ENCODE measurements at regions not wholly inside any gene's neighbourhood (a gene's known extent, or its start where the extent isn't known, plus 50 kb on each side); places are given as distances from the start of the nearest gene placed in this dataset.

- H3K27ac Mint-ChIP-seq, result no peak overlapping the region
- DNase-seq (ENCODE audit: low spot score), result no peak
- H3K9me3 Mint-ChIP-seq, result no peaks in the 10 kb centered on the region
- H3K36me3 Mint-ChIP-seq (ENCODE audit: low read depth), result no peaks in the 10 kb centered on the region
- peaks cover 6% of the 10 kb centered on the region for H3K27me3 Mint-ChIP-seq (ENCODE audit: low read depth)
- H3K4me3 Mint-ChIP-seq, result no peak overlapping the region
- H3K4me1 Mint-ChIP-seq (ENCODE audit: low read depth), result peaks cover 6% of the 10 kb centered on the region
Measured at GRCh38 chr11:110918351-110918750, 206.1 kb upstream of the ARHGAP20 start.

- no peak overlapping the region for H3K27ac Mint-ChIP-seq
- no peak overlapping the region for H3K4me3 Mint-ChIP-seq
- H3K36me3 Mint-ChIP-seq (ENCODE audit: low read depth), result peaks cover 3% of the 10 kb centered on the region
- DNase-seq (ENCODE audit: low spot score), result no peak
- no peaks in the 10 kb centered on the region for H3K27me3 Mint-ChIP-seq (ENCODE audit: low read depth)
- peaks cover 11% of the 10 kb centered on the region for H3K4me1 Mint-ChIP-seq (ENCODE audit: low read depth)
- H3K9me3 Mint-ChIP-seq, result peaks cover 8% of the 10 kb centered on the region
Measured at GRCh38 chr11:110912437-110912836, 200.2 kb upstream of the ARHGAP20 start.

GRCh38 chr11:110910384-110910783 lies 198.1 kb upstream of the ARHGAP20 start:
- Mint-ChIP-seq H3K4me1 (ENCODE audit: low read depth) (peaks cover 14% of the 10 kb centered on the region), H3K27ac (no peak overlapping the region), H3K27me3 (ENCODE audit: low read depth) (no peaks in the 10 kb centered on the region), H3K9me3 (peaks cover 16% of the 10 kb centered on the region), H3K36me3 (ENCODE audit: low read depth) (peaks cover 5% of the 10 kb centered on the region), H3K4me3 (no peak overlapping the region)
- DNase-seq (ENCODE audit: low spot score), result no peak

- DNase-seq (ENCODE audit: low spot score), result no peak
- no peak overlapping the region for H3K27ac Mint-ChIP-seq
- H3K4me3 Mint-ChIP-seq, result no peak overlapping the region
- peaks cover 5% of the 10 kb centered on the region for H3K36me3 Mint-ChIP-seq (ENCODE audit: low read depth)
- peaks cover 14% of the 10 kb centered on the region for H3K4me1 Mint-ChIP-seq (ENCODE audit: low read depth)
- H3K27me3 Mint-ChIP-seq (ENCODE audit: low read depth), result peaks cover under 1% of the 10 kb centered on the region
- peaks cover 16% of the 10 kb centered on the region for H3K9me3 Mint-ChIP-seq
Measured at GRCh38 chr11:110909336-110909735, 197.1 kb upstream of the ARHGAP20 start.

- Mint-ChIP-seq H3K4me3 (peak overlapping the region; percentile 63), H3K36me3 (ENCODE audit: low read depth) (peaks cover 5% of the 10 kb centered on the region), H3K27ac (peak overlapping the region; percentile 74), H3K4me1 (ENCODE audit: low read depth) (peaks cover 14% of the 10 kb centered on the region), H3K27me3 (ENCODE audit: low read depth) (peaks cover 2% of the 10 kb centered on the region), H3K9me3 (peaks cover 16% of the 10 kb centered on the region)
- no peak for DNase-seq (ENCODE audit: low spot score)
Measured at GRCh38 chr11:110908401-110909105, 196.3 kb upstream of the ARHGAP20 start.

GRCh38 chr11:110907629-110908028 lies 195.4 kb upstream of the ARHGAP20 start:
- peak; percentile 5 for DNase-seq (ENCODE audit: low spot score)

DNA sequence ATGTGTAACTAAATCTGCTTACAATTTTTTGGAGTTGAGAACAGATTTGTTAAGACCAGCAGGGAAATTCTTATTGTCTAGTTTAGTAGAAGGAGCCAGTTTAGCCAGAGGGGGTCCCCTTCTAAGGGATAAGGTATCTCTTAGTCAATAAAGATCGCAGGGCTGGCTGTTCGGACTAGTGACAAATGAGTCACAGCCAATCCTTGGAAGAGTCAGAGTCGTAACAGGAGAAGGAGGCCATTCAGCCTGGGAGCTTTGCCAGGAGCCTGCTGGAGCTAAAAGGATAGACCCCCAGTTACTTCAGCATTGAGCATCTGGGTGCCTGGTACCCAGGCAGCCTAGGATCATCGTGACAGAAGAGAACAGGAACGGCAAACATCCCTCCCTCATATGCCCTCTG lies 191.6 kb upstream of the ARHGAP20 start:
- H3K27ac Mint-ChIP-seq, result no peak overlapping the region
- peaks cover 16% of the 10 kb centered on the region for H3K9me3 Mint-ChIP-seq
- DNase-seq (ENCODE audit: low spot score), result no peak
- peaks cover 5% of the 10 kb centered on the region for H3K27me3 Mint-ChIP-seq (ENCODE audit: low read depth)
- H3K4me3 Mint-ChIP-seq, result no peak overlapping the region
- peaks cover 5% of the 10 kb centered on the region for H3K36me3 Mint-ChIP-seq (ENCODE audit: low read depth)
- peaks cover 14% of the 10 kb centered on the region for H3K4me1 Mint-ChIP-seq (ENCODE audit: low read depth)

More at GRCh38 chr11:110907629-110908028, 195.4 kb upstream of the ARHGAP20 start:
- peak overlapping the region; percentile 74 for H3K27ac Mint-ChIP-seq
- H3K4me3 Mint-ChIP-seq, result peak overlapping the region; percentile 63
- H3K9me3 Mint-ChIP-seq, result peaks cover 16% of the 10 kb centered on the region
- peaks cover 5% of the 10 kb centered on the region for H3K36me3 Mint-ChIP-seq (ENCODE audit: low read depth)
- H3K4me1 Mint-ChIP-seq (ENCODE audit: low read depth), result peaks cover 14% of the 10 kb centered on the region
- peaks cover 2% of the 10 kb centered on the region for H3K27me3 Mint-ChIP-seq (ENCODE audit: low read depth)

- DNase-seq (ENCODE audit: low spot score), result no peak
- Mint-ChIP-seq H3K4me1 (ENCODE audit: low read depth) (peaks cover 13% of the 10 kb centered on the region), H3K4me3 (no peak overlapping the region), H3K27ac (no peak overlapping the region), H3K36me3 (ENCODE audit: low read depth) (peaks cover 5% of the 10 kb centered on the region), H3K9me3 (peaks cover 16% of the 10 kb centered on the region), H3K27me3 (ENCODE audit: low read depth) (peaks cover 6% of the 10 kb centered on the region)
Measured at GRCh38 chr11:110903378-110903777, 191.1 kb upstream of the ARHGAP20 start.

- no peak for DNase-seq (ENCODE audit: low spot score)
- no peak overlapping the region for H3K27ac Mint-ChIP-seq
- H3K4me1 Mint-ChIP-seq (ENCODE audit: low read depth), result no peaks in the 10 kb centered on the region
- H3K27me3 Mint-ChIP-seq (ENCODE audit: low read depth), result peaks cover 16% of the 10 kb centered on the region
- no peak overlapping the region for H3K4me3 Mint-ChIP-seq
- no peaks in the 10 kb centered on the region for H3K36me3 Mint-ChIP-seq (ENCODE audit: low read depth)
- peaks cover 5% of the 10 kb centered on the region for H3K9me3 Mint-ChIP-seq
Measured at GRCh38 chr11:110901441-110901840, 189.2 kb upstream of the ARHGAP20 start.

DNA sequence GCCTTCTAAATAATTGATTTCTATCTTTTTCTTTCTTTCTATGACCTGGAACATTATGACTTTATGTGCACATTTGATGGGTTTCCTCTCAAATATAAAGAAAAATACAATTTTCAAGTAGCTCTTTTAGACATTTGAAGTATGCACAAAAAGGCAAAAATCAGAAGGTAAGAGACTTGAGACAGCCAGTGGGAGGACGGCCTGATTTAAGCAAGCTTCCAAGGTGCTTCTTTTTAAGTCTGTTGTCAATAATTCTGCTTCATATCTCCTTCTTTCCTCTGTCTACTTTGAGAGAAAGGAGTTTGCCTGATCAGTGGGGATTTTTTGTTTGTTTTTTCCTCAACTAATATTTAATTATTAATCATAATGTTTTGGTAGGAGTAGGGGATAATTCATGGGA lies 188.2 kb upstream of the ARHGAP20 start:
- Mint-ChIP-seq H3K36me3 (ENCODE audit: low read depth) (no peaks in the 10 kb centered on the region), H3K9me3 (no peaks in the 10 kb centered on the region), H3K4me3 (no peak overlapping the region), H3K4me1 (ENCODE audit: low read depth) (no peaks in the 10 kb centered on the region), H3K27me3 (ENCODE audit: low read depth) (peaks cover 18% of the 10 kb centered on the region), H3K27ac (no peak overlapping the region)
- no peak for DNase-seq (ENCODE audit: low spot score)

- Mint-ChIP-seq H3K27me3 (ENCODE audit: low read depth) (peaks cover 17% of the 10 kb centered on the region), H3K36me3 (ENCODE audit: low read depth) (no peaks in the 10 kb centered on the region), H3K9me3 (no peaks in the 10 kb centered on the region), H3K4me1 (ENCODE audit: low read depth) (no peaks in the 10 kb centered on the region), H3K4me3 (no peak overlapping the region), H3K27ac (no peak overlapping the region)
- DNase-seq (ENCODE audit: low spot score), result no peak
Measured at GRCh38 chr11:110897035-110897434, 184.8 kb upstream of the ARHGAP20 start.

- Mint-ChIP-seq H3K4me1 (ENCODE audit: low read depth) (no peaks in the 10 kb centered on the region), H3K4me3 (no peak overlapping the region), H3K36me3 (ENCODE audit: low read depth) (no peaks in the 10 kb centered on the region), H3K27me3 (ENCODE audit: low read depth) (peaks cover 15% of the 10 kb centered on the region), H3K9me3 (no peaks in the 10 kb centered on the region), H3K27ac (no peak overlapping the region)
- no peak for DNase-seq (ENCODE audit: low spot score)
Measured at GRCh38 chr11:110896358-110896757, 184.1 kb upstream of the ARHGAP20 start.

DNA sequence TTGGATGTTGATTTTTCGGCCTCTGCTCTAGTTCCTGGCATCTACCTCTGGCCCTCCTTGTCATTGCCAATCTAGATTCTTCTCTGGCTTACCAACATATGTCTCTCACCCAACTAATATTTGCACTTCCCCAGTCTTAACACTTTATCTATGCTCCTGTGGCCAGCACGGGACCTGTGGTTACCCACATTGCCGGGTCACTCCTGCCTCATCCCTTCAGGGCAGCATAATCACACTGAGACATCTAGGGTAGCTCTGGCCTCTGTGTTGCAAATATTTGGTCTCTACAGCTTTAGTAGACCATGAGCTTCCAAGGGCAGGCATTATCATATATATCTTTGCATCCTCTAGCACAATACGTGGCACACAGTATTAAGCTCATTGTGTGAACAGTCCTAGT lies 182.0 kb upstream of the ARHGAP20 start:
- no peak overlapping the region for H3K4me3 Mint-ChIP-seq
- H3K4me1 Mint-ChIP-seq (ENCODE audit: low read depth), result no peaks in the 10 kb centered on the region
- no peak overlapping the region for H3K27ac Mint-ChIP-seq
- no peaks in the 10 kb centered on the region for H3K36me3 Mint-ChIP-seq (ENCODE audit: low read depth)
- no peak for DNase-seq (ENCODE audit: low spot score)
- peaks cover 15% of the 10 kb centered on the region for H3K27me3 Mint-ChIP-seq (ENCODE audit: low read depth)
- H3K9me3 Mint-ChIP-seq, result no peaks in the 10 kb centered on the region

DNA sequence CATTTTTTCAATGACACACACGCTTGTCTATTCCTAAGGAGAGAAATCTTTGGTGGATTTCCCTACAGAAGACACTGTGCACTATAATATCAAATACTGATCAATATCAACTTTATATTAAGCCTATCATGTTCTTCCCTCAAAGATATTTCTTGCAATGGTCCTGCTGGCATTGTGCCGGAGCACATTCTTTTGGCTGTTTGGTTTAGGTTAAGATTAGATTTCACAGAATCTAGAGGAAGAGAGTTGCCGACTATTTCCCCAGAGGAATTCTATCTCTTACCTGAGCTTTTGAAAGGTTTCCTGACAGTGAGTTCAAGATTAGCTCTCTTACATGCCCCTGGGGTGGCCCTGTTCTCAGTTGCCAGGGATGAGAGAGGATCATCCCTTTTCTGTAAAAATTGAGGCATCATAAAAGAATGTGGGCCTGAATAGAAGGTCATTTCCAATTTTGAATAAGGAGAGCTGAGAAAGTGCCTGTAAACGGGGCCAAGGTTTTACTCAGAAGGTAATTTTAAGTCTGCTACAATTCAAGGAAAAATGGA lies 180.6 kb upstream of the ARHGAP20 start:
- H3K27ac Mint-ChIP-seq, result no peak overlapping the region
- no peak for DNase-seq (ENCODE audit: low spot score)
- no peak overlapping the region for H3K4me3 Mint-ChIP-seq
- H3K27me3 Mint-ChIP-seq (ENCODE audit: low read depth), result peaks cover 11% of the 10 kb centered on the region
- no peaks in the 10 kb centered on the region for H3K36me3 Mint-ChIP-seq (ENCODE audit: low read depth)
- H3K9me3 Mint-ChIP-seq, result no peaks in the 10 kb centered on the region
- no peaks in the 10 kb centered on the region for H3K4me1 Mint-ChIP-seq (ENCODE audit: low read depth)

DNA sequence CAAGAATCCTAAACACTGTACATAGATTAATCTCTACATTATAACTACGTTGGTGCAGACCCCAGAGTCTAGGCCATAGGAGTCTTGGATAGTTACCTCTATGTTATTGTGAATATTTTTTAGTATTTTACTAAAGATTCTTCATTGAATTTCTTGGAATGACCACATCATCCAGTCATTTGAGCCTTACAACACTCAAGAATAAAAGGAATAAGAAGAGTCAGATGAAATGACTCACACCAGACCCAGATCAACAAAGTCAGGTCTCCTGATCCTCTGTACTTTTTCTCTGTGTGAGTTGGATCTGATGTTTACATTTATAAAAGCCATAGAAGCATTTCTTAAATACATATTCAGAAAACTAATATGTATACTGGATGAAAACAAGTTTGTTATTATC lies 179.2 kb upstream of the ARHGAP20 start:
- no peak overlapping the region for H3K27ac Mint-ChIP-seq
- peaks cover 3% of the 10 kb centered on the region for H3K27me3 Mint-ChIP-seq (ENCODE audit: low read depth)

More for the DNA sequence above, 179.2 kb upstream of the ARHGAP20 start:
- Mint-ChIP-seq H3K9me3 (no peaks in the 10 kb centered on the region), H3K4me1 (ENCODE audit: low read depth) (no peaks in the 10 kb centered on the region), H3K36me3 (ENCODE audit: low read depth) (no peaks in the 10 kb centered on the region), H3K4me3 (no peak overlapping the region)
- DNase-seq (ENCODE audit: low spot score), result no peak

Data from T-helper 2 cell treated with Interferon-gamma antibody and Interleukin-4, amounts not matched to agents 5 μg/mL and 100 μg/mL, for 36 hours (primary cell).